ENCODE measurements at regions not wholly inside any gene's neighbourhood (a gene's known extent, or its start where the extent isn't known, plus 50 kb on each side); places are given as distances from the start of the nearest gene placed in this dataset.
A peak's percentile ranks its signal among the peaks of the same experiment; 100 is the strongest.

DNA sequence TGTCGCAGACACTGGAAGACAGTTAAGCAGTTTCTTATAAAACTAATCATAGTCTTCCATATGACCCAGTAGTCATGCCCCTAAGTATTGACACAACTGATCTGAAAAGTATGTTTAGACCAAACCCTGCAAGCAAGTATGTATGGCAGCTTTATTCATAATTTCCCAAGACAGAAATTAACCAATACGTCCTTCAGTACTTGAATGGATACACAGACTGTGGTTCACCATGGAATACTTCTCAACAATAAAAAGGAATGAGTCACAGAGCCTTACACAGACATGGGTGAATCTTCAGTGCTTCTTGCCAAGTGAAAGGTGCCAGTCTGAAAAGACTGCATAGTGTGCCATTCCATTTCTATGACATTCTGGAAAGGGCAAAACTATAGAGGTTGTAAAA, 50.2 kb upstream of the AKR1E2 start:
- no peak for DNase-seq

GRCh38 chr10:4772202-4772570, 53.8 kb upstream of the AKR1E2 start:
- no peak for DNase-seq

- no peak for DNase-seq
These were observed 54.3 kb upstream of the AKR1E2 start for GRCh38 chr10:4771554-4772201.

DNA sequence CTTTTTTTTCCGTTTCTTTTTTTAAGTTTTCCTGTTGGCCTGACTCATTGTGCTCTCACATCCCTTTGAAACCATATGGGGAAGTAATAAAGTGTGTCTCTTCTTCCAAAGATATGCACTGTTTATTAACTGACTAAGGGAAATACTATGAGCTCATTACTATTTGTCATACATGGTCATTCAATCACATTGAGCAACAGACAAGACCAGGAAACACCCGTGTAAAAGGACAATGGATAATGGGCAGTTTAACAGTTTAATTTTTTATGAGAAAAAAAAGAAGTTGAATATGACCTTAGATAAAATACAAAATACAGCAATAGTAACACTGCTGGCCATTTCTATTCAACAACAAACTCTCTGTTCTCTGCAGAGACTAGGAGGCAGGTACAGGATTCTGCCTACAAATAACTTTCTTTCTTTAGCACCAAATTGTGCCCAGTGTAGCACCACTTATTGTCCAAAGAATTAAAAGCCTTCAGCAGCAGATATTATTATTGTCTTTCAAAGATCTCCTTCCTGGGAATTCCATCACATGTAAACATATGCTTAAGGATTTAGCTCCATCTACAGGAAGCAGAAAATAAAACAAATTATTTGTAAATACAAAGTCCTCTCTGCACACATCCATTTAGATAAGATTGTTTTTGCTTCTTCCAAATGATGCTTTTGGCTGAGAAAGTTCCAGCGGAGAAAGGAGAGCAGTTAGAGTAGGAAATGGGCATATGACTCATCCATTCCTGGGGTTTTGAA, 55.0 kb upstream of the AKR1E2 start:
- DNase-seq, result peak; percentile 22

DNA sequence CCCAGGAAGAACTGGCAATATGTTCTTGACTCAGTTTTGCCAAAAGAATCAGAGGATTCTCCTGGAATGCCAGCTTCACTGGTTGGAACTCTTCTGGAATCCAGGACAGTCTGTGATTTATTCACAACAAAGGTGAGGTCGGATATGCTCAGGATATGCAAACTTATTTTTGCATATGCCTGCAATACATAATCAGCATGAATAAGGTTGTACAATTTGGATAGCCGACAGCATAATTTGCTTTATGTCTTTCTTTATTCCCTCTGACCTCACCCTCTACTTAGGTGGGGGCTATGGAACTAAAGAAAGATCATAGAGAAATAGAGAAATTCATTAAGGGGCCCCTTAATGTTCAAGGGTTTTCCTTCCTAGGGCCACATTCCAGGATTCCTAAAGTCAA, 57.6 kb upstream of the AKR1E2 start:
- DNase-seq, result no peak

DNA sequence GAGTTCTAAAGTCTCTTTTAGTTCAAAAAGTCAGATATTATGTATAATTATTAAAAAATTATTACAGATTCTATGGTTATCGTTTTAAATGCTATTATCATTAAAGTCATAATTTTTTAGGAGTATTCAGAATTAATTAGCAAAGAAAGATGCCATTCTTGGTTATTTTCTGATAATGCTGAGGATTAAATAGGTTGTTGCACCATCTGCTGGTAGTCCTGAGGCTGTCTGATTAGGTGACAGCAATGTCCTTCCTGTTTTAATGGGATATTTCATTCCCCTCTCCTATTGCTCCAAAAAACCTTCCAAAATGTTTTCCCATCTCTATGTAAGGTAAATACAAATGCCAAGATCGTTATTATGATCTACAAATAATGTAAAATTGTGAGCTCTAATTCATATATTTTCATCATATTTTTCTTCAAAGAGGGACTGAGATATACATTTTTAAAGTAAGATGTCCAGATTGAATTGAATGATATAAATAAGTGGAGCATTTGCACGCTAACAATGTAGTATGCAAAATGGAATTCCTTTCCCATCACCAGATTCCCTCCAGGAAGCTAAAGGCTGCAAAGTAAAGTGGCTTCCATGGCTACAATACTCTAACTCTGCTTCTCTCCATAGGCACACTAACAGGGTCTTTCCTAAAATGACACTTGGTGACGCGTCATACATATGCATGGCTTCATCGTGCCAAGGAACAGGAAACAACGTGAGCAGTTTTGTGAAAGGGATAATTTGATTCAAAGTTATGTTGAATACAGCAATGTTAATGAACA, 58.8 kb upstream of the AKR1E2 start:
- no peak for DNase-seq

- DNase-seq, result no peak
These were observed 59.6 kb upstream of the AKR1E2 start for GRCh38 chr10:4766454-4766853.

GRCh38 chr10:4765428-4765827, 60.6 kb upstream of the AKR1E2 start:
- DNase-seq, result no peak

- DNase-seq, result no peak
These were observed 62.0 kb upstream of the AKR1E2 start for GRCh38 chr10:4763960-4764428.

- no peak for DNase-seq
These were observed 62.5 kb upstream of the AKR1E2 start for GRCh38 chr10:4763513-4763912.

GRCh38 chr10:4758256-4758655, 67.8 kb upstream of the AKR1E2 start:
- no peak for DNase-seq

DNA sequence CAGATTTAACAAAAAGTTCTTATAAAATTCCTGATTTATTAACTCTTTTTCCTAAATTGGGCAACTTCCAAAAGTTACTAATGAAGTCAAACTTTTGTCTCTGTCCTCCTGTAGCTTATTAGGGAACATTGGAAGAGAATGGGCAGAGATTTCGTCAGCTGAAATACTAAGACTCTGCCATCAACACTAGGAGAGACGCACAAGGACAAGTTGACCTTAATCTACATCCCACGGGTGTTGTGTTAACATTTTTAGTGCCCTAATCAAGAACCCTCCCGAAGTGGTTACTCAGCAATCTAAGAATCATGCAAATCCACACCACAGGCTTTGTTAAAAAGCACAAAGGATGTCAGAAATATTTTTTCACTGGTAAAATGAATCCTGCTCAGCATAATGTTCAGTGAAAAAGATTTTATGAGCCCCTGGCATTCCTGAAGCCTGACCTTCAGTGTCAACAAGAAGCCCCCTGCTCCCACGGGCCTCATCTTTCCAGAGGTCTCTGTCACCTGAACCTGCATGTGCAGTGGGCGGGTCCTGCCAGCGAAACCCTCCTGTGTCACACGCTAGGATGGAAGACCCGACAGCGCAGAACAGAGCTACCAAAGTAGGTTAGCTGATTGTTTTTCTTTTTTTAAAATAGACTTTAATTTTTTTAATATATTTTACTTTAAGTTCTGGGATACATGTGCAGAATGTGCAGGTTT, 70.6 kb upstream of the AKR1E2 start:
- no peak for DNase-seq

GRCh38 chr10:4754143-4754542, 71.9 kb upstream of the AKR1E2 start:
- DNase-seq, result no peak

DNA sequence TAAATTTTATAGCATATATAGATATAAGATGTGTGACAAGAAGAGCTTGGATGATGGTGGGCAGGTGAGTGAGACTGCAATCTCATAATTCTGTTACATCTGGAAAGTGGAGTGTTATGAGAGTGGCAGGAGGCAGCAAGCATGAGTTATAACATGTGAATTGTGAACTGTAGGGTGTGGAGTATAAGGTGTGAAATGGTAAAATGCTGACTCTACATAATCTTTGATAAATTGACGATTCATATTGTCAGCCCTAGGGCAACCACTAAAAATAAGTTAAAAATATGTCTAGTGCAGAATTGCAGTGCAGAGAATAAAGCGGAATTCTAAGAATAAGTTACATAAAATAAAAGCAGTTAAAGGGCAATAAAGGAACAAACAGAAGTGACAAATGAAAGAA, 74.8 kb upstream of the AKR1E2 start:
- DNase-seq, result no peak

GRCh38 chr10:4749271-4749574, 76.8 kb upstream of the AKR1E2 start:
- no peak for DNase-seq

- DNase-seq, result no peak
These were observed 77.3 kb upstream of the AKR1E2 start for GRCh38 chr10:4748491-4749270.

DNA sequence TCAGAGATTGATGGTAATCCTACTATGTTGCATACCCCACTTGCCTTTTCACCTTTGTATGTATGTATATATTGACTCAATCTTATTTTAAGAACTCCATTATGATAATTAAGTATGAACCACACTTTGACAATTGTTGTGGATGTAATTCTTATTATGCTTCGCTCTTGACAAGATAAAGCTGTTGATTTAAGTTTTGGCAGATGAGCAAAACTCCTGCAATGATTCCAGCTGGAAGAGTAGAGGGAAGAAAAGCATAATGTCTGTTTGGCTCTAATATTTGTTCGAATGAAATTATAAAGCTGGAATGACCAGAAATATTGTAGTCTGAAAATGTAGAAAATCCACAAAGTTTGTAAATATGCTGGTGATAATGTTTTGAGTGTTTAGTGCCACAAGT, 83.8 kb upstream of the AKR1E2 start:
- DNase-seq, result peak; percentile 4

DNA sequence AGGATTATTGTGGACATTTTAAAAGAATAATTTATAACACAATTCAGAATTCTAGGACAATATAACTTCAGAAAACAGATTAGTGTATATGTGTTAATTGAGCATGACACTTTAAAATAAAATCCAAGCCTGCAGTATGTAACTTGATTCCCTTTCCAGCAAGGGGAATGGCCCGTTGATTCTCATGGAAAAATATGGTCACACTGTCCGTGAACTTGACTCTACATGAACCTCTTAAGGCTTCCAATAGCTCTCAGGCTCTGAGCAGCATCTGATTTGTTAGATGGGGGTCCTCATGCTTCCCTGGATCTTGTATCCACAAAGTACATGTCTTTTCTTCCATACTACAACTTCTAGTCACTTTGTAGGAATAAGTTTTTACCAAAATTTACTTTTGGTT, 85.5 kb upstream of the AKR1E2 start:
- no peak for DNase-seq

- no peak for DNase-seq
These were observed 89.4 kb upstream of the AKR1E2 start for GRCh38 chr10:4736608-4737007.

DNA sequence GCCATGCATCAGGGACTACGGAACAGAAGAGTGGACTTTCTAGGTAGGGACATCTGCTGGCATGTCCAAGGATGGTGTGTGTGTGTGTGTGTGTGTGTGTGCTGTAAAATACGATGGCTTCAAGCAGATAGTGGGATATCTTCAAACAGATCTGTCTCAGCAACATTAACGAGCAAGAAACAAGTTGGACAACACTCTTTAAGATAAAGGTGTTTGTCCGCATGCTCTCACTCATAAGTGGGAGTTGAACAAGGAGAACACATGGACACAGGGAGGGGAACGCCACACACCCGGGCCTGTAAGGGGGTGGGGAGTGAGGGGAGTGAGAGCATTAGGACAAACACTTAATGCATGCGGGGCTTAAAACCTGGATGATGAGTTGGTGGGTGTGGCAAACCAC, 89.8 kb upstream of the AKR1E2 start:
- no peak for DNase-seq

- DNase-seq, result no peak
These were observed 92.2 kb upstream of the AKR1E2 start for GRCh38 chr10:4733843-4734224.

DNA sequence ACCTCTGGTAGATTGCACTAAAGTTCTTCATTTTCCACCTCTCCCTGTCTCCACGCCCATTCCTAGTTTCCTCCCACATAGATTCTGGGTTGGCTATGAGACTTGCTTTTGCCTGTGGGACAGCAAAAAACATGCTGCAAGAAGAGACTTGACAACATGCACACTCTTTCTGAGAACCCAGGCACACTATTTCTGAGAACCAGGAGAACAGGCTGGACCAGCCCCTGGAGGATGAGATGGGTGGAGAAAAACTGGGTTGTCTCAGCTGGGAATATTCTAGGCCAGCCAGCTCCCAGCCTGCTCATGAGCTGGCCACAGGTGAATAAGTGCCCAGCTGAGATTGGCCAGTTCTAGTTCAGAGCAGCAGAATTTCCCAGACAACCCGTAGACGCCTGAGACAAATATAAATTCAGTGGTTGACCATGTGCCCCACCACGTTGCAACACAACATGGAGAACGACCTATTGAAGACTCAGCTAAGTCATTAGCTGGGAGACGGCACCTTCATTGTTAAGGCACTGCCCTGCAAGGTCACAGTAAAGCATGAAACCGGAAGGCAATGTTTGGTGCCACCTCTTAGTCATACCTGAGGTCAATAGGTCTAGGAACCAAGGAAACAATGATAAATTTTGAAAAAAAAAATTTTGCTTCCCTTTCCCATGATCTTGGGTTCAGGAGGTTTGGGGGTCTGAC, 92.7 kb upstream of the AKR1E2 start:
- DNase-seq, result no peak

All from NCI-H446 treated with DMSO at 0.1 percent for 48 hours (cell line).